ENCODE measurements at regions not wholly inside any gene's neighbourhood (a gene's known extent, or its start where the extent isn't known, plus 50 kb on each side); places are given as distances from the start of the nearest gene placed in this dataset.

DNA sequence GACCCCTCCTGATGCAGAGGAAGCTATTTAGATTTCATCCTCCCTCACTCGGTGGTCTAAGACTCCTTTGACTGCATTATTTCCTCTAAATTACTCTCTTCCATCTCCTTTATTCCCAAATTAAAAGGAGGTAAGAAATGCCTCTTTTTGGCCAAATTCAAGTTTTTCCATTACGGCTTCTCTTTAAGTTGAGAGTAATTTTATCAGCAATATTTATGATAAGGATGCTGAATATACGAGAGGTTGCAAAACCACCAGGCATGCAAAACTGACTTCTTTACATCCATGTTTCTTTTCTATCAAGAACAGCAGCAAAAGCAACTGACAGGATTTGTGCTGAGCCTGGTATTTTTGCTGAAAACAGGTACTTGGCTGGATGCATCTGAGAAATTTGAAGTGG, 262.0 kb upstream of the RARB start (continued):
- TF ChIP-seq EP300 (IDR thresholded peaks at IDR 0.05; ENCODE audit: borderline replicate concordance in 1 of 2, low read depth in 2 of 2, low read length in 2 of 2): no peak
- TF ChIP-seq BACH1 (IDR thresholded peaks at IDR 0.05; ENCODE audit: low read length): no peak

Data from H1 (cell line).